Activated CD4-positive, alpha-beta T cell treated with anti-CD3 and anti-CD28 coated beads, Interleukin-2, amount 50 U/mL, for 1 hour (primary cell): ENCODE measurements at regions not wholly inside any gene's neighbourhood (a gene's known extent, or its start where the extent isn't known, plus 50 kb on each side); places are given as distances from the start of the nearest gene placed in this dataset.

ENCODE experiments used
- DNase-seq: peaks from one replicate; pipeline ENCODE4 v3.0.0-alpha.2; 2020

GRCh38 chr1:8202182-8202905, 115.6 kb upstream of the SLC45A1 start:
- DNase-seq, result no peak

- no peak for DNase-seq
These were observed 116.5 kb upstream of the SLC45A1 start for GRCh38 chr1:8201331-8201861.

GRCh38 chr1:8200317-8201115, 117.4 kb upstream of the SLC45A1 start:
- DNase-seq, result no peak

- no peak for DNase-seq
These were observed 119.4 kb upstream of the SLC45A1 start for GRCh38 chr1:8198522-8198921.

- no peak for DNase-seq
These were observed 120.2 kb upstream of the SLC45A1 start for GRCh38 chr1:8197493-8198282.

- no peak for DNase-seq
These were observed 123.3 kb upstream of the SLC45A1 start for GRCh38 chr1:8194481-8195227.

- DNase-seq, result no peak
These were observed 124.0 kb upstream of the SLC45A1 start for GRCh38 chr1:8193840-8194406.

- no peak for DNase-seq
These were observed 126.4 kb upstream of the SLC45A1 start for GRCh38 chr1:8191474-8191873.

- DNase-seq, result no peak
These were observed 127.9 kb upstream of the SLC45A1 start for GRCh38 chr1:8189931-8190483.

- DNase-seq, result no peak
These were observed 132.5 kb upstream of the SLC45A1 start for GRCh38 chr1:8185400-8185799.

- no peak for DNase-seq
These were observed 133.6 kb upstream of the SLC45A1 start for GRCh38 chr1:8184301-8184700.

- DNase-seq, result peak; percentile 14
These were observed 135.7 kb upstream of the SLC45A1 start for GRCh38 chr1:8182034-8182761.

GRCh38 chr1:8179132-8179793, 138.7 kb upstream of the SLC45A1 start:
- DNase-seq, result no peak

GRCh38 chr1:8176279-8176678, 141.6 kb upstream of the SLC45A1 start:
- no peak for DNase-seq

GRCh38 chr1:8174807-8175206, 143.1 kb upstream of the SLC45A1 start:
- DNase-seq, result no peak

GRCh38 chr1:8171751-8172464, 145.8 kb upstream of the ERRFI1 start:
- no peak for DNase-seq

- DNase-seq, result no peak
These were observed 144.1 kb upstream of the ERRFI1 start for GRCh38 chr1:8170059-8170835.

- peak; percentile 30 for DNase-seq
These were observed 143.4 kb upstream of the ERRFI1 start for GRCh38 chr1:8169364-8170058.
